NB4 (cell line): ENCODE measurements at regions not wholly inside any gene's neighbourhood (a gene's known extent, or its start where the extent isn't known, plus 50 kb on each side); places are given as distances from the start of the nearest gene placed in this dataset.

ENCODE experiments used
- CTCF ChIP-seq: IDR thresholded peaks from one replicate; pipeline ENCODE4 v1.5.1; 2012; ENCODE audit warnings: low read depth, low read length
- MYC ChIP-seq: IDR thresholded peaks from 2 replicates; pipeline ENCODE4 v1.6.1; 2011; ENCODE audit warnings: low read depth, low read length
- POLR2A ChIP-seq: IDR thresholded peaks from 2 replicates; pipeline ENCODE4 v1.6.1; 2011; ENCODE audit warnings: mild to moderate bottlenecking; ENCODE audit not compliant: insufficient read length; ENCODE audit errors: extremely low read depth
- TF ChIP-seq, protein P1 (sequence below): IDR thresholded peaks from 2 replicates; pipeline ENCODE4 v1.6.1; 2011; ENCODE audit warnings: low read depth, low read length

GRCh38 chr14:32263939-32264567, 61.0 kb upstream of the RNU6-8 start:
- TF ChIP-seq CTCF (no peak), POLR2A (no peak), MYC (no peak)
- TF ChIP-seq, protein P1, sequence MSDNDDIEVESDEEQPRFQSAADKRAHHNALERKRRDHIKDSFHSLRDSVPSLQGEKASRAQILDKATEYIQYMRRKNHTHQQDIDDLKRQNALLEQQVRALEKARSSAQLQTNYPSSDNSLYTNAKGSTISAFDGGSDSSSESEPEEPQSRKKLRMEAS: no peak
